Neural crest cell (in vitro differentiated cells): ENCODE measurements at regions not wholly inside any gene's neighbourhood (a gene's known extent, or its start where the extent isn't known, plus 50 kb on each side); places are given as distances from the start of the nearest gene placed in this dataset.

ENCODE experiments used
- DNase-seq: peaks from one replicate; pipeline ENCODE4 v3.0.0; 2021; ENCODE audit warnings: low read depth, mixed read lengths, low spot score
- H3K27ac Mint-ChIP-seq: one replicate; pipeline ENCODE4 v1.8.0; 2021; ENCODE audit warnings: mild to moderate bottlenecking, mixed read lengths; ENCODE audit not compliant: unreplicated experiment
- H3K27me3 Mint-ChIP-seq: 2 replicates; pipeline ENCODE4 v1.8.0; 2021; ENCODE audit warnings: low read depth, mild to moderate bottlenecking, mixed read lengths
- H3K36me3 Mint-ChIP-seq: 2 replicates; pipeline ENCODE4 v1.8.0; 2021; ENCODE audit warnings: low read depth, mild to moderate bottlenecking, mixed read lengths
- H3K4me1 Mint-ChIP-seq: 2 replicates; pipeline ENCODE4 v1.8.0; 2021; ENCODE audit warnings: mixed read lengths
- H3K4me3 Mint-ChIP-seq: one replicate; pipeline ENCODE4 v1.8.0; 2021; ENCODE audit warnings: mild to moderate bottlenecking, mixed read lengths
- H3K9me3 Mint-ChIP-seq: 2 replicates; pipeline ENCODE4 v1.8.0; 2021; ENCODE audit warnings: mixed read lengths
- CTCF ChIP-seq: fragments of 200-600 bp; sonication (generic); conservative IDR thresholded peaks from 2 replicates; pipeline ENCODE4 v1.5.0; 2021; ENCODE audit warnings: antibody characterized with exemption, mild to moderate bottlenecking

DNA sequence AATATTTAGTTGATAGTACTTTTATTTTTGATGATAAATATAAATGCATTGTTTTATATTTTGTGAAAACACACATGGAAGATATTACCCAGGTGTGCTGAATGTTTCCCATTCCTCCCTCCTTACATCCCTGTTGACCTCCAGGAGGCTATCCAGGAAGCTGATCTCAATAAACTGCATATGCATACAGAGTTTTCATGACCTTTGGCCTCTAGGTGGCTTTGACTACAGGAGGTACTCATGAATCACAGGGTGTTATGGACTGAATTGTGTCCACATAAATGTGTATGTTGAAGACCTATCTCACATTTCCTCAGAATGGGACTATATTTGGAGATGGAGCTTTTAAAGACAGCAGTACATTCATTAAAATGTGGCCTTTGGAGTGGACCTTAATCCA, 914.9 kb upstream of the NCAM2 start:
- Mint-ChIP-seq H3K27ac (no peak overlapping the region), H3K36me3 (no peaks in the 10 kb centered on the region), H3K4me1 (no peaks in the 10 kb centered on the region), H3K9me3 (no peaks in the 10 kb centered on the region), H3K27me3 (no peaks in the 10 kb centered on the region), H3K4me3 (no peak overlapping the region)
- TF ChIP-seq CTCF, result no peak
- DNase-seq, result no peak

GRCh38 chr21:20083925-20084324, 914.3 kb upstream of the NCAM2 start:
- H3K27ac Mint-ChIP-seq, result no peak overlapping the region

GRCh38 chr21:20086508-20086907, 911.7 kb upstream of the NCAM2 start:
- H3K27me3 Mint-ChIP-seq, result no peaks in the 10 kb centered on the region
- no peak overlapping the region for H3K4me3 Mint-ChIP-seq
- H3K36me3 Mint-ChIP-seq, result no peaks in the 10 kb centered on the region
- peaks cover 2% of the 10 kb centered on the region for H3K9me3 Mint-ChIP-seq
- H3K4me1 Mint-ChIP-seq, result no peaks in the 10 kb centered on the region
- no peak overlapping the region for H3K27ac Mint-ChIP-seq
- TF ChIP-seq CTCF, result no peak
- no peak for DNase-seq

More at GRCh38 chr21:20083925-20084324, 914.3 kb upstream of the NCAM2 start:
- no peak overlapping the region for H3K4me3 Mint-ChIP-seq
- no peaks in the 10 kb centered on the region for H3K9me3 Mint-ChIP-seq
- no peak for TF ChIP-seq CTCF
- no peaks in the 10 kb centered on the region for H3K4me1 Mint-ChIP-seq
- DNase-seq, result no peak
- H3K27me3 Mint-ChIP-seq, result no peaks in the 10 kb centered on the region
- no peaks in the 10 kb centered on the region for H3K36me3 Mint-ChIP-seq

DNA sequence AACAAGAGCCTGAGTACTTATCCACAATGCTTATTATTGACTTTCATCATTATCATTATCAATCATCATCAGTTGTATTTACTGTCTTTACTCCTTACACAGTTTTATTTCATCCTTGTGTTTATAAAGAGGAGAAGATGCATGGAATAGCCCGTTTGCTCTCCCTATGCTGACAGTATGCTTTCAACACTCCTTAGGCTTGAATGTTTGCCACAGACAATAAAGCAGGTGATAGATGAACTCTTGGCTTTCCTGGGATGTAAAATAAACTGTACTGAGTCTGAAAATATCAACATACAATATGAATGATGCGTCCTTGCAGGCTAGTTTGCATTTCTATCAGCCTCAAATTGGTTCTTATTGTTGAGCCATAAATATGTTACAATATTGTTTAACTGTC, 891.8 kb upstream of the NCAM2 start:
- Mint-ChIP-seq H3K9me3 (peaks cover 3% of the 10 kb centered on the region), H3K36me3 (no peaks in the 10 kb centered on the region), H3K27ac (no peak overlapping the region), H3K4me1 (peaks cover 7% of the 10 kb centered on the region), H3K4me3 (no peak overlapping the region), H3K27me3 (no peaks in the 10 kb centered on the region)
- TF ChIP-seq CTCF, result no peak
- DNase-seq, result no peak

GRCh38 chr21:20108016-20108415, 890.2 kb upstream of the NCAM2 start:
- Mint-ChIP-seq H3K4me1 (peaks cover 7% of the 10 kb centered on the region), H3K27me3 (no peaks in the 10 kb centered on the region), H3K4me3 (no peak overlapping the region), H3K27ac (no peak overlapping the region), H3K36me3 (no peaks in the 10 kb centered on the region), H3K9me3 (peaks cover 3% of the 10 kb centered on the region)
- DNase-seq, result no peak
- no peak for TF ChIP-seq CTCF
